ENCODE measurements at regions not wholly inside any gene's neighbourhood (a gene's known extent, or its start where the extent isn't known, plus 50 kb on each side); places are given as distances from the start of the nearest gene placed in this dataset.

DNA sequence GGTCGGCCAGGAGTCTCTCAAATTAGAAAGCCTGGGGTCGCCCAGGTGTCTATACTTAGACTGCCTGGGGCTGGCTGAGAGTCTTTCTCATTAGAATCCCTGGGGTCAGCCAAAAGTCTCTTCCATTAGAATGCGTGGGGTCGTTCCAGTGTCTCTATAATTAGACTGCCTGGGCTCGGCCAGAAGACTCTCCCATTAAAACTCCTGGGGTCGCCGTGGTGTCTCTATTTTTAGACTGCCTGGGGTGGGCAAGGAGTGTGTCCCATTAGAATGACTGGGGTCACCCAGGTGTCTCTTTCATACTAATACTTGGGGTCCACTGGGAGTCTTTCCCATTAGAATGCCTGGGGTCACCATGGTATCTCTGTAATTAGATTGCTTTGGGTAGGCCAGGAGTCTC lies 2227.7 kb downstream of the TP53TG3F start:
- DNase-seq, result no peak

- DNase-seq, result no peak
These were observed 2228.4 kb downstream of the TP53TG3F start for GRCh38 chr16:35687781-35688180.

DNA sequence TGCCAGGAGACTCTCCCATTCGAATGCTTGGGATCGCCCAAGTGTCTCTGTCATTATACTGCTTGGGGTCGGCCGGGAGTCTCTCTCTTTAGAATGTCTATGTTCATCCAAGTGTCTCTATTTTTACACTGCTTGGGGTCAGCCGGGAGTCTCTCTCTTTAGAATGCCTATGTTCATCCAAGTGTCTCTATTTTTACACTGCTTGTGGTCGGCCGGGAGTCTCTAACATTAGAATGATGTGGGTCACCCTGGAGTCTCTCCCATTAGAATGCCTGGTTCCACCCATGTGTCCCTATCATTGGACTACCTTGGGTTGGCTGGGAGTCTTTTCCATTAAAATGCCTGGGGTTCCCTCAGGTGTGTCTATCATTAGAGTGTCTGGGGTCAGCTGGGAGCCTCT lies 2230.4 kb downstream of the TP53TG3F start:
- DNase-seq, result no peak

DNA sequence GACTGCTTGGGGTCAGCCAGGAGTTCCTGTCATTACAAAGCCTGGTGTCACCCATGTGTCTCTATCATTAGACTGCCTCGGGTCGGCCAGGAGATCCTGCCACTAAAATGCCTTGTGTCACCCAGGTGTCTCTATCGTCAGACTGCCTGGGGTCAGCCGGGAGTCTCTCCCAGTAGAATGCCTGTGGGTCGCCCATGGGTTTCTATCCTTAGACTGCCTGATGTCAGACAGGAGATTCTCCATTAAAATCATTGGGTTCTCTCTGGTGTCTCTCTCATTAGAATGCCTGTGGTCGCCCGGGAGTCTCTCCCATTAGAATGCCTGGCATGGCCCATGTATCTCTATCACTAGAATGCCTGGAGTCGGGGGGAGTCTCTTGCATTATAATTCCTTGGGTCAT lies 2231.0 kb downstream of the TP53TG3F start:
- DNase-seq, result no peak

DNA sequence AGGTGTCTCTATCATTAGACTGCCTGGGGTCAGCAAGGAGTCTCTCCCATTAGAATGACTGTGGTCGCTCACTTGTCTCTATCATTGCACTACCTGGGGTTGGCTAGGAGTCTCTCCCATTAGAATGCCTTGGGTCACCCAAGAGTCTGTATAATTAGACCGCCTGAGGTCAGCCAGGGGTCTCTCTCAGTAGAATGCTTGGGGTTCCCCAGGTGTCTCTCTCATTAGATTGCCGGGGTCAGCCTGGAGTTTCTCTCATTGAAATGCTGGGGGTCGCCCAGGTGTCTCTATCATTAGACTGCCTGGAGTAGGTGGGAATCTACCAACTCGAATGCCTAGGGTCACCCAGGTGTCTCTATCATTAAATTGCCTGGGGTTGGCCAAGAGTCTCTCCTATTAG lies 2231.6 kb downstream of the TP53TG3F start:
- DNase-seq, result no peak

- no peak for DNase-seq
These were observed 2233.4 kb downstream of the TP53TG3F start for GRCh38 chr16:35692824-35693223.

DNA sequence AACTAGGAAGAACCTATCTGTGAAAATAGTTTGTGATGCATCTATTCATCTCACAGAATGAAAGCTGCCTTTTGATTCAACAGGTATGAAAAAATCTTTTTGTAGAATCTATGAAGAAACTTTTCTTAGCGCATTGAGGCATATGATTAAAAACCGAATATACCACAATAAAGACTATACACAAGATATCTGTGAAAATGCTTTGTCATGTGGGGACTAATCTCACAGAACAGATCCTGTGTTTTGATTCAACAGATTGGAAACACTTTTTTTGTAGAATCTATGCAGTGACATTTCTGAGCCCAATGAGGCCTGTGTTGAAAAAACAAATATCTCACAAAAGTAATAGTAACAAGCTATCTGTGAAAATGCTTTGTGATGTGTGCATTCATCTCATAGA lies 2247.5 kb downstream of the TP53TG3F start:
- no peak for DNase-seq

- DNase-seq, result no peak
These were observed 2252.0 kb downstream of the TP53TG3F start for GRCh38 chr16:35711435-35711834.

DNA sequence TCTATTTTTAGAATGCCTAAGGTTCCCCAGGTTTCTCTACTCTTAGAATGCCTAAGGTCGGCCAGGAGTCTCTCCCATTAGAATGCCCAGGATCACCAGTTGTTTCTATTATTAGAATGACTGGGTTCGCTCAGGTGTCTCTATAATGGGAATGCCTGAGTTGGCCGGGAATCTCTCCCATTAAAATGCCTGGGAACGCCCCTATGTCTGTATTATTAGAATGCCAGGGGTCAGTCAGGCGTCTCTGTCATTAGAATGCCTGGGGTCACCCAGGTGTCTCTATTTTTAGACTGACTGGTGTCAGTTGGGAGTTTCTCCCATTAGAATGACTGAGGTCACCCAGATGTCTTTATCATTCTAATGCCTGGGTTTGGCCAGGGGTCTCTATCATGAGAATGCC lies 2252.5 kb downstream of the TP53TG3F start:
- no peak for DNase-seq

GRCh38 chr16:35713762-35714650 lies 2254.6 kb downstream of the TP53TG3F start:
- DNase-seq, result no peak

GRCh38 chr16:35714665-35715064 lies 2255.3 kb downstream of the TP53TG3F start:
- no peak for DNase-seq

DNA sequence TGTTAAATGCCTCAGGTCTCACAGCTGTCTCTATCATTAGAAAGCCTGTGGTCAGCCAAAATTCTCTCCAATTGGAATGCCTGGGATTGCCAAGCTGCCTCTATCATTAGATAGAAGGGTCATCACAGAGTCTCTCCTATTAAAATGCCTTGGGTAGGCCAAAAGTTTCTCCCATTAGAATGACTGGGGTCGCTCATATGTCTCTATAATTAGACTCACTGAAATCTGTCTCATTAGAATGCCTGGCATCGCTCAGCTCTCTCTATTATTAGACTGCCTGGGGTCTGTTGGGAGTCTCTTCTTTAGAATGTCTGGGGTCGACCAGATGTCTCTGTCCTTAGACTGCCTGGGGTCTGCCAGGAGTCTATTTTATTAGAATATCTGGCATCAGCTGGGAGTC lies 2265.1 kb downstream of the TP53TG3F start:
- DNase-seq, result no peak

DNA sequence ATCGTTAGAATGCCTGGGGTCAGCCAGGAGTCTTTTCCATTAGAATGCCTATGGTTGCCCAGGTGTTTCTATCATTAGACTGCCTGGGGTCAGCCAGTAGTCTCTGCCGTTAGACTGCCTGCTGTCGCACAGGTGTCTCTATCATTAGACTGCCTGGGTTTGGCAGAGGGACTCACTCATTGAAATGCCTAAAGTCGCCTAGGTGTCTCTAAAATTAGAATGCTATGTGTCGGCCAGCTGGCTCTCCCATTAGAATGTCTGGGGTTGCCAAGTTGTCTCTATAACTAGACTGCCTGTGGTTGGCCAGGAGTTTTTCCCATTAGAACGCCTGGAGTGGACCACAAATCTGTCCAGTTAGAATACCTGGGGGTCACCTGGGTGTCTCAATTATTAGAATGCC lies 2266.5 kb downstream of the TP53TG3F start:
- no peak for DNase-seq

DNA sequence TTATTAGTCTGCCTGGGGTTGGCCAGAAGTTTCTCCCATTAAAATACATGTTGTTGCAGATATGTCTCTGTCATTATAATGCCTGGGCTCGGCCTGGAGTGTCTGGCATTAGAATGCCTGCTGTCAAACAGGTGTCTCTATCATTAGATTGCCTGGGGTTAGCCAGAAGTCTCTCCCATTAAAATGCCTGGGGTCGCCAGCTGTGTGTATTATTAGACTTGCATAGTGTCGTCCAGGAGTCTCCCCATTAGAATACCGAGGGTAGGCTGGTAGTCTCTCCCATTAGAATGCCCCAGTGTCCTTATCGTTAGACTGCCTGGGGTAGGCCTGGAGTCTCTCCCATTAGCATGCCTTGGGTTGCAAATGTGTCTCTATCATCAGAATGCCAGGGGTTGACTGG lies 2270.8 kb downstream of the TP53TG3F start:
- no peak for DNase-seq

DNA sequence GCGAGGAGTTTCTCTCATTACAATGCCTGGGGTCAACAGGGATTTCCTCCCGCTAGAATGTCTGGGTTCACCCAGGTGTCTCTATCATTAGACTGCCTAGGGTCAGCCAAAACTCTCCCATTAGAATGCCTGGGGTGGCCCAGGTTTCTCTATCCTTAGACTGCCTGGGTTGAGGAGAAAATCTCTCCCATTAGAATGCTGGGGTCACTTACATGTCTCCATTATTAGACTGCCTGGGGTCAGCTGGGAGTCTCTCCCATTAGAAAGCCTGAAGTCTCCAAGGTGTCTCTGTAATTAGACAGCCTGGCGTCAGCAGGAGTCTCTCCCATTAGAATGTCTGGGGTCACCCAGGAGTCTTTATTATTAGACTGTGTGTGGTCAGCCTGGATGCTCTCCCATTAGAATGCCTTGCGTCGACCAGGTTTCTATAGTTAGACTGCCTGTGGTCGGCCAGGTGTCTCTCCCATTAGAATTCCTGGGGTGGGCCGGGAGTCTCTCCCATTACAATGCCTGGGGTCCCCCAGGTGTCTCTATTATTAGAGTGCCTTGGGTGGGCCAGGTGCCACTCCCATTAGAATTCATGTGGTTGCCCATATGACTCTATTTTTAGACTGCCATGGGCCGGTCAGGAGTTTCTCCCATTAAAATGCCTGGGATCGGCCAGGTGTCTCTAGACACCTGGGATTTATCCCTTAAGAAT lies 2272.1 kb downstream of the TP53TG3F start:
- DNase-seq, result no peak

- DNase-seq, result no peak
These were observed 2272.8 kb downstream of the TP53TG3F start for GRCh38 chr16:35732046-35732810.

- no peak for DNase-seq
These were observed 2274.0 kb downstream of the TP53TG3F start for GRCh38 chr16:35733278-35733965.

- no peak for DNase-seq
These were observed 2274.7 kb downstream of the TP53TG3F start for GRCh38 chr16:35733971-35734702.

- DNase-seq, result no peak
These were observed 2275.5 kb downstream of the TP53TG3F start for GRCh38 chr16:35734728-35735402.

DNA sequence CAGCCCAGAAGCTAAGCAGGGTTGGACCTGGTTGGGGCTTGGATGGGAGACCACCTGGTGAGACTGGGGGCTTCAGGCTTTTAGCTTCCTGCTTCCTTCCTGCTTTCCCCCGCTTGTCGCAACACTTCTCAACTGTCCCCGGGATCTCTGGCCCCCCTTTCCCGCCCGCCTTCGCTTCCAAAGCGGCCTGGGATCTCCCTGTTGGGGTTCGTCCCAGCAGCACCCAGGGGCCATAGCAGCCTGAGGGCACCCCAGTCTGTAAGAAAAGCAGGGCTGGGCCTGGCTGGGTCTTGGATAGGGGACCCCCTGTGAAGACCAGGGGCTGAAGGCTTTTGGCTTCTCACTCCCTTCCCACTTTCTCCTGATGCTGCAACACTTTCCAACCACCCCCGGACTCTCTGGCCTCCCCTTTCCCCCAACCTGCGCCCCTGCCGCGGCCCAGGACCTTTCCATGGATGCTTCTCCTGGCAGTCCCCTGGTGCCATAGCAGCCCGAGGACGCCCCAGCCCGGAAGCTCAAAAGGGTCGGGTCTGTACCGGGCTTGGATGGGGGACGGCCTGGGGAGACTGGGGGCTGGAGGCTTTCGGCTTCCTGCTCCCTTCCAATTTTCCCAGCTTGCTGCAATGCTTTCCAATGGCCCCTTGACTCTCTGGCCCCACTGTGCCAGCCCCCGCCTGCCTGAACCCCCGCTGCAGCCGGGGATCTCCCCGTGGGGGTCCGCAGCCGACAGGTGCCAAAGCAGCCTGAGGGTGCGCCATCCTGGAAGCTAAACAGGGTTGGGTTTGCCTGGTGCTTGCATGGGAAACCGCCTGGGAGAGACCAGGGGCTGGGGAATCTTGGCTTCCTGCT lies 2276.2 kb downstream of the TP53TG3F start:
- DNase-seq, result no peak

DNA sequence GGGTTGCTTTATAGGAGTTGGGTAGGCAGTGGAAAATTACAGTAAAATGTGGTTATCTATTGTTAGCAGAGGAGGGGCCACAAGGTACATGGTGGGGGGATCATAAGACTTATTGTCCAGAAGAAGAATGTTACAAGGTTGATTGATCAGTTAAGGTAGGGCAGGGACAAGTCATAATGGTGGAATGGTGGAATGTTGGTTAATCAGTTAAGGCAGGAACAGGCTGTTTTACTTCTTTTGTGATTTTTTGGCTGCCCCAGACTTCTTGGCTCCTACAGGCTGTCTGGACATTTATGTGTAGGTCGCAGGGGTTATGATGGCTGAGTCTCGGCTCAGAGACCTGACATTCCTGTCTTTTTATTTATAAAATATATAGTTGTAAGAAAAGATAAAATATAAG lies 2277.1 kb downstream of the TP53TG3F start:
- DNase-seq, result no peak

All from Kasumi-1 (cell line).